ENCODE measurements at regions not wholly inside any gene's neighbourhood (a gene's known extent, or its start where the extent isn't known, plus 50 kb on each side); places are given as distances from the start of the nearest gene placed in this dataset.

- Histone ChIP-seq H3K9ac (ENCODE audit: low read length) (peak overlapping the region; percentile 49; the same call in 1 of the 2 replicates), H3K4me3 (ENCODE audit: low read length) (no peak overlapping the region; the same call in 1 of the 2 replicates), H4K20me1 (ENCODE audit: insufficient read depth, low read length) (no peaks in the 10 kb centered on the region), H3K4me2 (ENCODE audit: low read depth, low read length) (peak overlapping the region; percentile 60; the same call in 1 of the 2 replicates), H3K9me3 (replicated peaks; ENCODE audit: insufficient read depth, low read length) (no peaks in the 10 kb centered on the region), H3K27ac (ENCODE audit: low read length) (peak overlapping the region; percentile 74), H3K4me1 (ENCODE audit: low read length) (peaks cover 19% of the 10 kb centered on the region), H2AFZ (ENCODE audit: low read length) (peak overlapping the region; percentile 47), H3K79me2 (ENCODE audit: low read length) (no peaks in the 10 kb centered on the region), H3K36me3 (replicated peaks; ENCODE audit: insufficient read depth, low read length) (no peaks in the 10 kb centered on the region), H3K9me2 (replicated peaks; ENCODE audit: insufficient read depth, low read length) (no peaks in the 10 kb centered on the region), H3F3A (ENCODE audit: insufficient read depth, low read length) (peaks cover 7% of the 10 kb centered on the region), H3K27me3 (replicated peaks; ENCODE audit: insufficient read depth, low read length) (no peaks in the 10 kb centered on the region)
- peak; percentile 64 for DNase-seq
- no peak for TF ChIP-seq EZH2 (optimal IDR thresholded peaks at IDR 0.05; ENCODE audit: low read depth, low read length)
- TF ChIP-seq EZH2phosphoT487 (IDR thresholded peaks at IDR 0.05; ENCODE audit: low read length), result no peak
- TF ChIP-seq, protein P1, sequence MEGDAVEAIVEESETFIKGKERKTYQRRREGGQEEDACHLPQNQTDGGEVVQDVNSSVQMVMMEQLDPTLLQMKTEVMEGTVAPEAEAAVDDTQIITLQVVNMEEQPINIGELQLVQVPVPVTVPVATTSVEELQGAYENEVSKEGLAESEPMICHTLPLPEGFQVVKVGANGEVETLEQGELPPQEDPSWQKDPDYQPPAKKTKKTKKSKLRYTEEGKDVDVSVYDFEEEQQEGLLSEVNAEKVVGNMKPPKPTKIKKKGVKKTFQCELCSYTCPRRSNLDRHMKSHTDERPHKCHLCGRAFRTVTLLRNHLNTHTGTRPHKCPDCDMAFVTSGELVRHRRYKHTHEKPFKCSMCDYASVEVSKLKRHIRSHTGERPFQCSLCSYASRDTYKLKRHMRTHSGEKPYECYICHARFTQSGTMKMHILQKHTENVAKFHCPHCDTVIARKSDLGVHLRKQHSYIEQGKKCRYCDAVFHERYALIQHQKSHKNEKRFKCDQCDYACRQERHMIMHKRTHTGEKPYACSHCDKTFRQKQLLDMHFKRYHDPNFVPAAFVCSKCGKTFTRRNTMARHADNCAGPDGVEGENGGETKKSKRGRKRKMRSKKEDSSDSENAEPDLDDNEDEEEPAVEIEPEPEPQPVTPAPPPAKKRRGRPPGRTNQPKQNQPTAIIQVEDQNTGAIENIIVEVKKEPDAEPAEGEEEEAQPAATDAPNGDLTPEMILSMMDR (IDR thresholded peaks at IDR 0.05; ENCODE audit: low read length), result no peak
Observed at GRCh38 chrX:65596270-65597034, 61.9 kb upstream of the LAS1L start.

DNA sequence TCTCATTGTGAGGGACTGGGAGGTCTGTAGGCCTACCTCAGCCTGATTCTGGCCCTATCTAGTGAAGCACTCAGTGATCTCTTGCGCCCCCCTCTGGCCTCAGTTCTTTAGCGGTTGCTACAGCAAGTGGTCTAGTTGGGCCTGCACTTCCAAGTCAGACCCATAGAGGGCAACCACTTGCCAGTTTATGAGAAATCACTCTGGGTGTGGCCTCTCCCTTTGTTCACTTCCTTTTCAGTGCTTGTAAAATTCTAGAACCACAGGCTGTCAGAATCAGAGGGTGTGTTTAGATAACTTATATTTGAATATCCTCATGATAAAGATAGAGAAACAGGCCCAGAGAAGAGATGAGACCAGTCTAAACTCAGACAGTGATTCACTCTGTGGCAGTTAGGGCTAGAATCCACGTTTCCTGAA lies 60.9 kb upstream of the LAS1L start:
- peaks cover 7% of the 10 kb centered on the region for H3F3A ChIP-seq (ENCODE audit: insufficient read depth, low read length)
- peaks cover 15% of the 10 kb centered on the region for H3K4me1 ChIP-seq (ENCODE audit: low read length)
- no peaks in the 10 kb centered on the region for H3K79me2 ChIP-seq (ENCODE audit: low read length)
- H3K9me3 ChIP-seq (replicated peaks; ENCODE audit: insufficient read depth, low read length), result no peaks in the 10 kb centered on the region
- H4K20me1 ChIP-seq (ENCODE audit: insufficient read depth, low read length), result no peaks in the 10 kb centered on the region
- H3K9ac ChIP-seq (ENCODE audit: low read length), result peak overlapping the region; percentile 49; the same call in 1 of the 2 replicates
- no peaks in the 10 kb centered on the region for H3K36me3 ChIP-seq (replicated peaks; ENCODE audit: insufficient read depth, low read length)
- peak overlapping the region; percentile 47 for H2AFZ ChIP-seq (ENCODE audit: low read length)
- H3K4me3 ChIP-seq (ENCODE audit: low read length), result peak overlapping the region; percentile 7; the same call in 1 of the 2 replicates
- TF ChIP-seq, protein P1 (IDR thresholded peaks at IDR 0.05; ENCODE audit: low read length), result peak; percentile 100
- TF ChIP-seq EZH2phosphoT487 (IDR thresholded peaks at IDR 0.05; ENCODE audit: low read length), result no peak
- no peaks in the 10 kb centered on the region for H3K27me3 ChIP-seq (replicated peaks; ENCODE audit: insufficient read depth, low read length)
- DNase-seq, result peak; percentile 96
- peak overlapping the region; percentile 60 for H3K4me2 ChIP-seq (ENCODE audit: low read depth, low read length)
- no peaks in the 10 kb centered on the region for H3K9me2 ChIP-seq (replicated peaks; ENCODE audit: insufficient read depth, low read length)
- peak overlapping the region; percentile 74 for H3K27ac ChIP-seq (ENCODE audit: low read length)

GRCh38 chrX:65591206-65591605 lies 56.6 kb upstream of the LAS1L start:
- no peak for DNase-seq
- no peaks in the 10 kb centered on the region for H3K27me3 ChIP-seq (replicated peaks; ENCODE audit: insufficient read depth, low read length)
- H3K4me2 ChIP-seq (ENCODE audit: low read depth, low read length), result no peak overlapping the region
- H2AFZ ChIP-seq (ENCODE audit: low read length), result no peak overlapping the region
- no peaks in the 10 kb centered on the region for H4K20me1 ChIP-seq (ENCODE audit: insufficient read depth, low read length)
- no peak overlapping the region for H3K4me3 ChIP-seq (ENCODE audit: low read length)
- no peaks in the 10 kb centered on the region for H3K9me3 ChIP-seq (replicated peaks; ENCODE audit: insufficient read depth, low read length)
- H3F3A ChIP-seq (ENCODE audit: insufficient read depth, low read length), result peaks cover 7% of the 10 kb centered on the region
- no peaks in the 10 kb centered on the region for H3K79me2 ChIP-seq (ENCODE audit: low read length)
- no peaks in the 10 kb centered on the region for H3K9me2 ChIP-seq (replicated peaks; ENCODE audit: insufficient read depth, low read length)
- TF ChIP-seq EZH2 (optimal IDR thresholded peaks at IDR 0.05; ENCODE audit: low read depth, low read length) (no peak), EZH2phosphoT487 (IDR thresholded peaks at IDR 0.05; ENCODE audit: low read length) (no peak)
- TF ChIP-seq, protein P1 (IDR thresholded peaks at IDR 0.05; ENCODE audit: low read length), result no peak
- H3K36me3 ChIP-seq (replicated peaks; ENCODE audit: insufficient read depth, low read length), result no peaks in the 10 kb centered on the region
- no peak overlapping the region for H3K9ac ChIP-seq (ENCODE audit: low read length)
- H3K27ac ChIP-seq (ENCODE audit: low read length), result no peak overlapping the region
- peaks cover 10% of the 10 kb centered on the region for H3K4me1 ChIP-seq (ENCODE audit: low read length)
